ENCODE measurements at regions not wholly inside any gene's neighbourhood (a gene's known extent, or its start where the extent isn't known, plus 50 kb on each side); places are given as distances from the start of the nearest gene placed in this dataset.

GRCh38 chrX:39527025-39527424 is 570.7 kb downstream of the BCOR start:
- TF ChIP-seq SMC3 (conservative IDR thresholded peaks at IDR 0.05; ENCODE audit: poor library complexity) (no peak), TAF1 (IDR thresholded peaks at IDR 0.05; ENCODE audit: low read depth) (no peak), REST (IDR thresholded peaks at IDR 0.05; ENCODE audit: borderline replicate concordance) (no peak), EZH2 (IDR thresholded peaks at IDR 0.05; ENCODE audit: borderline replicate concordance, insufficient read depth, low read length, poor library complexity, severe bottlenecking) (no peak), POLR2AphosphoS5 (IDR thresholded peaks at IDR 0.05) (no peak), CTCF (IDR thresholded peaks at IDR 0.05; ENCODE audit: poor library complexity, severe bottlenecking) (no peak), RAD21 (conservative IDR thresholded peaks at IDR 0.05) (no peak), MXI1 (conservative IDR thresholded peaks at IDR 0.05; ENCODE audit: poor library complexity, severe bottlenecking) (no peak), EP300 (conservative IDR thresholded peaks at IDR 0.05; ENCODE audit: poor library complexity, severe bottlenecking) (no peak)
- Histone ChIP-seq H3K9me2 (ENCODE audit: insufficient read depth, low read length) (no peaks in the 10 kb centered on the region), H2AFZ (ENCODE audit: low read depth, low read length) (no peak overlapping the region), H3K36me3 (ENCODE audit: insufficient read depth, low read length) (no peaks in the 10 kb centered on the region), H3K4me3 (ENCODE audit: low read length) (no peak overlapping the region), H3K9ac (ENCODE audit: low read length) (no peak overlapping the region), H3K27ac (ENCODE audit: low read length) (no peak overlapping the region), H3K79me2 (replicated peaks; ENCODE audit: insufficient read depth, low read length) (no peaks in the 10 kb centered on the region), H3K4me2 (ENCODE audit: low read length) (no peak overlapping the region), H4K20me1 (ENCODE audit: insufficient read depth) (no peaks in the 10 kb centered on the region), H3F3A (ENCODE audit: insufficient read depth, low read length, poor library complexity, severe bottlenecking) (no peaks in the 10 kb centered on the region), H3K9me3 (ENCODE audit: low read length) (no peaks in the 10 kb centered on the region), H3K27me3 (ENCODE audit: insufficient read depth, low read depth, low read length) (no peaks in the 10 kb centered on the region)

GRCh38 chrX:39528161-39528916 is 569.4 kb downstream of the BCOR start:
- Histone ChIP-seq H3K9me2 (ENCODE audit: insufficient read depth, low read length) (no peaks in the 10 kb centered on the region), H3K27me3 (ENCODE audit: insufficient read depth, low read depth, low read length) (no peaks in the 10 kb centered on the region), H2AFZ (ENCODE audit: low read depth, low read length) (no peak overlapping the region), H3F3A (ENCODE audit: insufficient read depth, low read length, poor library complexity, severe bottlenecking) (no peaks in the 10 kb centered on the region), H4K20me1 (ENCODE audit: insufficient read depth) (no peaks in the 10 kb centered on the region), H3K27ac (ENCODE audit: low read length) (no peak overlapping the region), H3K4me2 (ENCODE audit: low read length) (no peak overlapping the region), H3K79me2 (replicated peaks; ENCODE audit: insufficient read depth, low read length) (no peaks in the 10 kb centered on the region), H3K36me3 (ENCODE audit: insufficient read depth, low read length) (no peaks in the 10 kb centered on the region), H3K9ac (ENCODE audit: low read length) (no peak overlapping the region), H3K4me3 (ENCODE audit: low read length) (no peak overlapping the region), H3K9me3 (ENCODE audit: low read length) (no peaks in the 10 kb centered on the region)
- TF ChIP-seq RAD21 (conservative IDR thresholded peaks at IDR 0.05) (no peak), EZH2 (IDR thresholded peaks at IDR 0.05; ENCODE audit: borderline replicate concordance, insufficient read depth, low read length, poor library complexity, severe bottlenecking) (no peak), TAF1 (IDR thresholded peaks at IDR 0.05; ENCODE audit: low read depth) (no peak), REST (IDR thresholded peaks at IDR 0.05; ENCODE audit: borderline replicate concordance) (no peak), MXI1 (conservative IDR thresholded peaks at IDR 0.05; ENCODE audit: poor library complexity, severe bottlenecking) (no peak), EP300 (conservative IDR thresholded peaks at IDR 0.05; ENCODE audit: poor library complexity, severe bottlenecking) (no peak), POLR2AphosphoS5 (IDR thresholded peaks at IDR 0.05) (no peak)
